Body of pancreas (tissue), 4 donors: ENCODE measurements at regions not wholly inside any gene's neighbourhood (a gene's known extent, or its start where the extent isn't known, plus 50 kb on each side); places are given as distances from the start of the nearest gene placed in this dataset.

Source experiments
- CTCF ChIP-seq, 7 experiments: fragments of 450-650 bp in 4 of 7; fragments of 200-600 bp in 3 of 7; sonication (generic) in 3 of 7; IDR thresholded peaks; one replicate each; pipeline ENCODE4 v1.5.1; 2016 to 2019; ENCODE audit warnings: antibody characterized with exemption in 7 of 7
- POLR2A ChIP-seq, 3 donors: fragments of 450-650 bp; IDR thresholded peaks; one replicate each; pipeline ENCODE4 v1.6.1; 2016; ENCODE audit warnings: antibody characterized with exemption in 3 of 3, mild to moderate bottlenecking in 2 of 3

GRCh38 chr18:22307528-22307927 lies 110.2 kb downstream of the CTAGE1 start:
- TF ChIP-seq CTCF (IDR thresholded peaks at IDR 0.05) (no peak), POLR2A (IDR thresholded peaks at IDR 0.05) (no peak)
